B cell (primary cell): ENCODE measurements at regions not wholly inside any gene's neighbourhood (a gene's known extent, or its start where the extent isn't known, plus 50 kb on each side); places are given as distances from the start of the nearest gene placed in this dataset.

Experiments
- EZH2 ChIP-seq: IDR thresholded peaks from 2 replicates; pipeline ENCODE4 v1.6.1; 2012; ENCODE audit warnings: borderline replicate concordance, low read depth, mild to moderate bottlenecking, moderate library complexity, low read length; ENCODE audit not compliant: insufficient read depth, poor library complexity, severe bottlenecking
- TF ChIP-seq, protein P1 (sequence below): fragments of 200-600 bp; IDR thresholded peaks from one replicate; pipeline ENCODE4 v1.8.0; 2022; ENCODE audit warnings: antibody characterized with exemption, mild to moderate bottlenecking

DNA sequence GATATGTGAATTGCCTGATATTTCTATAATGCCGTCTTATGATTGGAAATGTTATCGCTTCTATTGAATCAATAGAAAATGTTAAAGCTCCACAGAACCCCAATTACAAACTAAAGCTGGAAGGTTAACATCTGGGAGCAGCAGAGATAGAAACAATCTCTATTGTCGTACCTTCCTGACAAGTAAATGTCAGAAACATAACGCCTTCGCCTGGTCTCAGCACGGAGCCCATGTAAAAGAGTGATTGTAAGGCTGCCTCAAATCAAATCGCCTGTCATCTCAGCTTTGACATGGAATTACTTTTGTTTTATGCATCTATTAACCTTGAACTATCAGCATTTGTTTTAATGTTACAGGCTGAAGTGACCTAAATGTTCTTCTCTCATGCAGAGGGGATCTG is 885.9 kb upstream of the PIK3C3 start:
- TF ChIP-seq, protein P1, sequence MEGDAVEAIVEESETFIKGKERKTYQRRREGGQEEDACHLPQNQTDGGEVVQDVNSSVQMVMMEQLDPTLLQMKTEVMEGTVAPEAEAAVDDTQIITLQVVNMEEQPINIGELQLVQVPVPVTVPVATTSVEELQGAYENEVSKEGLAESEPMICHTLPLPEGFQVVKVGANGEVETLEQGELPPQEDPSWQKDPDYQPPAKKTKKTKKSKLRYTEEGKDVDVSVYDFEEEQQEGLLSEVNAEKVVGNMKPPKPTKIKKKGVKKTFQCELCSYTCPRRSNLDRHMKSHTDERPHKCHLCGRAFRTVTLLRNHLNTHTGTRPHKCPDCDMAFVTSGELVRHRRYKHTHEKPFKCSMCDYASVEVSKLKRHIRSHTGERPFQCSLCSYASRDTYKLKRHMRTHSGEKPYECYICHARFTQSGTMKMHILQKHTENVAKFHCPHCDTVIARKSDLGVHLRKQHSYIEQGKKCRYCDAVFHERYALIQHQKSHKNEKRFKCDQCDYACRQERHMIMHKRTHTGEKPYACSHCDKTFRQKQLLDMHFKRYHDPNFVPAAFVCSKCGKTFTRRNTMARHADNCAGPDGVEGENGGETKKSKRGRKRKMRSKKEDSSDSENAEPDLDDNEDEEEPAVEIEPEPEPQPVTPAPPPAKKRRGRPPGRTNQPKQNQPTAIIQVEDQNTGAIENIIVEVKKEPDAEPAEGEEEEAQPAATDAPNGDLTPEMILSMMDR, result no peak
- TF ChIP-seq EZH2, result no peak
